ENCODE measurements at regions not wholly inside any gene's neighbourhood (a gene's known extent, or its start where the extent isn't known, plus 50 kb on each side); places are given as distances from the start of the nearest gene placed in this dataset.

DNA sequence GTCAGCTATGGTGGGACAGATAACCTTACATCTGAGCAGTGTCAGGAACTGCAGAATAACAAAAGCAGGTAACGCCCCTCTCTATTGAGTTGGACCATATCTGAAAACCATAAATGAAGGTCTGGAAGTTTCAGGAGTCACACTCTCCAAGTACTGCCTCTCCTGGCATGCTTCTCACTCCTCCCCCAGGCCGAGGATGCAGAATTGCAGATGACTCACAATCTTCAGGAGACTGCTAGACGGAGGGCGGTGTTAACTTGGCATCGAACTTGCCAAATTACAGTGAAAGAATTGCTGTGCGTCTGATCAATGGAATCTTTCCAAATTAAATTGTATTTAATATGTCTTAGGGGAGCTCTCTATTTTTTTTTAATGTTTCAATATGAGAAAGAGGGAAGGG is 67.1 kb upstream of the TRIM2 start:
- no peak for DNase-seq (ENCODE audit: low read depth, low spot score)

DNA sequence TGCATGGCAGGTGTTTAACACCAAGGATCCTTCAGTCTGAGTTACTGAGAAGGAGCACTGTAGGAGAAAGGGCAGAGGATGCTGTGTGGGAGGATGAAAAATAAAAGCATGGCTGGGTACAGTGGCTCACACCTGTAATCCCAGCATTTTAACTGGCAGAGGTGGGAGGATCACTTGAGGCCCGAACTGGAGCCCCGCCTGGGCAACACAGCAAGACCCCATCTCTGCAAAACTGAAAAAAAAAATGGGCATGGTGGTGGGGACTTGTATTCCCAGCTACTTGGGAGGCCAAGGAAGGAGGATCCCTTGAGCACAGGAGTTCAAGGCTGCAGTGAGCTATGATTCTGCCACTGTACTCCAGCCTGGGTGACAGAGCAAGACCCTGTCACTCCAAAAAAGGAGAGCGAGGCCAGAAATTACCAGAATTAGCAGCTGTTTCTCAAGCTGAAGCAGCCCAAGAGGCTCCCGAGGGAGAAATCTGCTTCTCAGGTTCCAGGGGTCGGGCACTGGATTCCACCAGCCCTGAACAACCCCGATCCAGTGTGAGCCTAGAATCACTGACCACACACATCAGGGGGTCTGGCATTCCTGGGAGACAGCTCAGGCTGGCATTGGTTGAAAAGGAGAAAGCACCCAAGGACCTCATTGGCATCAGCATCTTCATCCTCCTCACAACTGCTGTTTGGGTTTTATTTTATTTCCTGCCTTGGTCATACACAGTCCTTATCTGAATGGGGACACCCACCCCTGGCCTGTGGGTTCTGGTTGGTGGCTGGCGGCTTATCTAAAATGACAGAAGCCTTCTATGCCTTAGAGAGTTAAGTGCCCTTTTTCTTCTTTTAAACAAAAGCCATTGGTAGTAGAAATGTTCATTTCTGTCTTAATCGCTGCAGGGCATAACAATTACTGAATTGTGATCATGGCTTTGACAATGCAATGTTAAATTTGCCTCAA is 66.3 kb upstream of the TRIM2 start:
- DNase-seq (ENCODE audit: low read depth, low spot score): no peak

DNA sequence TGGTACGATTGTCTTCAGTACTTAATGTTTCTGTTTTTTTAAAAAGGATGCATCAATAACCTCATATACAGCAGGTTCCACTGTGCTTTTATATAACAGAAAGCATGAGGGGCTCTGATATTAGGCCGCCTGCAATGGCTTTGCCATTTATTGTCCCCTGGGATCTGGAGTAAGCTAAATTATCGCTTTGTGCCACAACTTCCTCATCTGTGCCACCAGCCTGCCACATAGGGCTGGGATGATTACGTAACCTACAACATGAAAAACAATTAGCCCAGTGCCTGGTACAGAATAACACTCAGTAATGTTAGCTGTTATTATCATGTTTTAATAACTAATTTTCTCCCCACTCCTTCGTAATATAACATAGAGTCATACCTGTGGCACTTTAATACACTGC is 65.5 kb upstream of the TRIM2 start:
- no peak for DNase-seq (ENCODE audit: low read depth, low spot score)

DNA sequence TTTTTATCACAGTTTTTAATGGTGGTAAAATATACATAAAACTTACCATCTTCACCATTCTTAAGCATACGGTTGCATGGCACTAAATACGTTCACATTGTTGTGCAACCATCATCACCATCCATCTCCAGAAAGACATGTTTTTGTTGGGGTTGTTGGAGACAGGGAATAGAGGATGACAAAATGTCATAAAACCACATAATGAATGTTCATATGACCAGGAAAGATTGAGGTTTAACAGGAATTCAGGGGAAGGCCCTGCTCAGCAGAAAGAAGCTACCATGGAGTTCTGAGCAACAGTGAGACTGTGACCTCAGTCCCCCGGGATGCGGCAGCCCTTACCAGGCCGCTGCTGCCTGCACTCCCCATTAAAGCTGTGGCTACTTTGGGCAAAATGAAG is 63.9 kb upstream of the TRIM2 start:
- DNase-seq (ENCODE audit: low read depth, low spot score): no peak

DNA sequence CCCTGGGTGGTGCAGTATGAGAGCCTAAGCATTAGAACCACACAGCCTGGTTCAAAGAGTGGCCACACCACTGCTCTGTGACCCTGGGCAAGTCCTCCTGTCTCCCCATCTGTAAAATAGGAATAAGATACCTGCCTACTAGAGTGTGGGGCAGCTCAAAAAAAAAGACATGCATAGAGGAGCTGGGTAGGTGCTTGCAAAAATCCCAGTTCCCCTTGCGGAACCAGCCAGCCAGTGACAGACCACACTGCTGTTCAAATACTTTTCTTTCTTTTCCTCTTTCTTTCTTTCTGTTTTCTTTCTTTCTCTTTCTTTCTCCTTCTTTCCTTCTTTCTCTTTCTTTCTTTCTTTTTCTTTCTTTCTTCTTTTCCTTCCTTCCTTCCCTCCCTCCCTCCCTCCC is 63.0 kb upstream of the TRIM2 start:
- DNase-seq (ENCODE audit: low read depth, low spot score): no peak

DNA sequence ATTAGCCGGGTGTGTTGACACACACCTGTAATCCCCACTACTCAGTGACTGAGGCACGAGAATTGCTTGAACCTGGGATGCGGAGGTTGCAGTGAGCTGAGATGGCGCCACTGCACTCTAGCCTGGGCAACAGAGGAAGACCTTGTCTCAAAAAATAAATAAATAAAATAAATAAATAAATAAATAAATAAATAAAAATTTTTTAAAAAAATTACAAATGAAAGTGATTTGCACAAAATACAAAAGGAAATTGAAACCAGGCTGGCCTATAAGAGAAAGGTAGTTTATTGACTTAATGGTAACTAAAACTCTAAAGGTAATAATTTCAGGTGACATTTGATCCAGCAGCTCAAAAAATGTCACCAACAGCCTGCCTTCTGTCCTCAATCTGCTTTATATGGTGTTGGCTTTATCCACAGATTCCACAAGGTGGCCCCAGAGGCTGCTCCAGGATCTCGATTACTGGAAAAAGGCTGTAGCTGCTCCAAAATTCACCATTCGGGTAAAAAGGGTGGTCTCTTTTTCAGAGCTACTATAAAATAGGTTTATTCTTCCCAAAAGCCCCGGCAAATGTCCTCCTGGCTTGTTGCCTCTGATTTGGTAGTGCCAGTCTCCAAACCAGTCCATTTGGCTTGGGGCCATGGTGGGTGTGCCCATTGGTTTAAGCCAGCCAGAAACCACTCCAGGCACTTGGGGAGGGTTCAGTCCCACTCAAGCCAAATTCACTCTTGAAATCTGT is 61.4 kb upstream of the TRIM2 start:
- peak; percentile 49 for DNase-seq (ENCODE audit: low read depth, low spot score)

DNA sequence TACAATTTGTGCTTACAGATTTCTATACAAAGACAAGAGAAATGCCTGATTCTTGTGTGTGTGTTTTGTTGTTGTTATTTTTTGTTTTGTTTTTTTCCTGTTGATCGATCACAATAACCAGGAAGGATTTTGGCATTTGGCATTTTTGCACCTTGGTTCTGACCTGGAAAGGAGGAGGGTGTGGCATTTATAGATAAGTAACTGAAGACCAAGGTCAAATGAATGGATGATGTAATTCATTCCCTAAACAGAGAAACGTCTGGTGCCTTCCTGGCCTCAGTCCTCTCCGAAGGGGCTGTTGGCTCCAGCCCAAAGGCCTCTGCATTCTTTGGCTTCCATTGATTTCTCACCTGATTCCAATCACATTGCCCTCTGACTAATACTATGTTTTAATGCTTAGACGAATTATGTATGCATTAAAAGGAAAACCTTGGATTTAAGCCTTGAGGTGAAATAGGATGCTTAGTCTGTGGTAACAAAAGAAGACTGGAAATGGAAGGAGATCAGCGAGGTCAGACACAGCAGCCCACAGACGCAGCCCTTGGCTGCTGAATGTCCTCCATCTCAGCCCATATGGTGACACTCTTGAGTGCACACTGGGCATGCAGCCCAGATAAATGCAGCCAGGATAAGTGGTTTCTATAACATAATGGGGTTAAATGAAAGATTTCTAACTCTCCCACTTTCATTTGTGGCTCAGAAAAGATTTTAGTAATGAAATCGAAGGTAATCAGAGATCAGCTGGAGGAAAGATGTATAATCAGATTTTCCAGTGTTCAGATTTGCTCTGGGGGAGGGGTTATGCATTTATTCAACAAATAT is 60.5 kb upstream of the TRIM2 start:
- no peak for DNase-seq (ENCODE audit: low read depth, low spot score)

DNA sequence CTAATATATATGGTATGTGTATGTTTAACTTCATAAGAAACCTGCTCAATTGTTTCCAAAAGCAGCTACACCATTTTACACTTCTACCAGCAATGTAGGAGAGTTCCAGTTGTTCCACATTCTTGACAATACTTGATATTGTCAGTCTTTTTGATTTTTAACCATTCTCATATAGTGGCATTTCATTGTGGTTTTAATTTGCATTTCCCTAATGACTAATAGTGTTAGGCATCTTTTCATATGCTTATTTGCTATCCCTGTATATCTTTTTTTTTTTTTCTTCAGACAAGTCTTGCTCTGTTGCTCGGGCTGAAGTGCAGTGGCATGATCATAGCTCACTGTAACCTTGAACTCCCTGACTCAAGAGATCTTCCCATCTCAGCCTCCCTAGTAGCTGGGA is 58.2 kb upstream of the TRIM2 start:
- no peak for DNase-seq (ENCODE audit: low read depth, low spot score)

DNA sequence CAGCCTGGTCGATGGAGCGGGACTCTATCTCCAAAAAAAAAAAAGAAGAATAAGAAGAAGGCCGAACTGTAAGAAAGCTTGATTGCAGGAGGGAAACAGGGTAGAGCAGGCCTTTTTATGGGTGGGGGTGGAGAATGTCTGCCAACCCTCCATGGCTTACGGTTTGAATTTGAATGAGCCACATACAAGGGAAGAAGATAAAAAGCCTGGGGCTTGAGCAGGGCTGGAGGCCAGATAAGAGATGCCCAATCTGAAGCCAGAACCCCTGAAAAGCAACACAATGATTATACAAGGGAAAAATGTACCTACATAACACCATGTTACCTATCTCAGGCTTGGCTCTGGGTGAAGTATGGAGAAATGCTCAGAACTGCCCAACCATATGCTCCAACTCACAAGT is 57.3 kb upstream of the TRIM2 start:
- no peak for DNase-seq (ENCODE audit: low read depth, low spot score)

DNA sequence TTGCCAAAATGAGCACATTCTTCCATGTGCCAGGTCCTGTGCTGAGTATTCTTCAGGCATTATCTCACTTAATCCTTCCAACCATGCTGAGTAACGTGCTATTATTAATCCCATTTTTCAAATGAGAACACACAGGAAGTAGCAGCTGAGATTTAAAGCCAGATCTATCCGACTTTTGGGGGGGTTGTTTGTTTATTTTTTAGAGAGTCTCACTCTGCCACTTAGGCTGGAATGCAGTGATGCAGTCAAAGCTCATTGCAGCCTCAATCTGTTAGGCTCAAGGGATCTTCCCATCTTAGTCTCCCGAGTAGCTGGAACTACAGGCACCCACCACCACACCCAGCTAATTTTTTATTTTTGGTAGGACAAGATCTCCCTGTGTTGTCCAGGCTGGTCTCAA is 55.5 kb upstream of the TRIM2 start:
- no peak for DNase-seq (ENCODE audit: low read depth, low spot score)

DNA sequence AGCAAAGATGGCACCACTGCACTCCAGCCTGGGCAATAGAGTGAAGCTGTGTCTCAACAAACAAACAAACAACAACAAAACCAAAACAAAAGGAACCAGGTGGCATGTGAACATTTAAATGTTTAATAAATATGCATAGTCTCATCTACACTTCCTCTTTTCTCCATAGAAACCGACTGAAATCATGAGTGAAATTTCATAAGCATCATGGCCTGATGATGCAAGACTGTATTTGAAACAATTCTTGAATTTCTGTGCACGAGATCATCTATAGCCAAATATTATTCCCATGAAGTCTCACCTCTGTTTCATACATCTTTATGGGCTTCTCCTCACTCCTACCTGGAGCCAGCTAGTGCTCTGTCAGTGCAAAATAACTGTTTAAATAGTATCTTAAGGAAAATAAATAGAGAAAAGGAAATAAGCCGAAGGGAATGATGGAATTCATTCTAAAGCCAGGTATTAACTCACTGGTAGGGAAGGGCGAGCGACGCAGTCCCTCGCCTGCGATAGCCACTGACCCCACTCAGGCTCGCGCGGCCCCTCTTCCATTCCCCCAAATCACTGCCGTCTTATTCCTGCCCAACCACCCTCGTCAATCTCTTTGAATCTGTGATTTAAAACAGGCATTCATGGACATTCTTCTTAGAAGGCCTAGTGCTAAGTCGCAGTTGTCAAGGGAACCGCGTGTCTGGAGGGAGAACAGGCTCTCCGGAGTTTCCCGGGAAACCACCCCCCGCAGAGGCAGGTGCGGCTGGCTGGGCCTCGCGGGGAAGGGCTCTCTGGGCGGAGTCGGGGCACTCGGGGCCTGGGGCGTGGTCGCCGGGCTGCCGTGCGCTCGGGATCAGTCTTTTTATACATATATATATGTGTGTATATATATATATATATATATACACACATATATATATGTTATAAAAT is 52.4 kb upstream of the TRIM2 start:
- no peak for DNase-seq (ENCODE audit: low read depth, low spot score)

DNA sequence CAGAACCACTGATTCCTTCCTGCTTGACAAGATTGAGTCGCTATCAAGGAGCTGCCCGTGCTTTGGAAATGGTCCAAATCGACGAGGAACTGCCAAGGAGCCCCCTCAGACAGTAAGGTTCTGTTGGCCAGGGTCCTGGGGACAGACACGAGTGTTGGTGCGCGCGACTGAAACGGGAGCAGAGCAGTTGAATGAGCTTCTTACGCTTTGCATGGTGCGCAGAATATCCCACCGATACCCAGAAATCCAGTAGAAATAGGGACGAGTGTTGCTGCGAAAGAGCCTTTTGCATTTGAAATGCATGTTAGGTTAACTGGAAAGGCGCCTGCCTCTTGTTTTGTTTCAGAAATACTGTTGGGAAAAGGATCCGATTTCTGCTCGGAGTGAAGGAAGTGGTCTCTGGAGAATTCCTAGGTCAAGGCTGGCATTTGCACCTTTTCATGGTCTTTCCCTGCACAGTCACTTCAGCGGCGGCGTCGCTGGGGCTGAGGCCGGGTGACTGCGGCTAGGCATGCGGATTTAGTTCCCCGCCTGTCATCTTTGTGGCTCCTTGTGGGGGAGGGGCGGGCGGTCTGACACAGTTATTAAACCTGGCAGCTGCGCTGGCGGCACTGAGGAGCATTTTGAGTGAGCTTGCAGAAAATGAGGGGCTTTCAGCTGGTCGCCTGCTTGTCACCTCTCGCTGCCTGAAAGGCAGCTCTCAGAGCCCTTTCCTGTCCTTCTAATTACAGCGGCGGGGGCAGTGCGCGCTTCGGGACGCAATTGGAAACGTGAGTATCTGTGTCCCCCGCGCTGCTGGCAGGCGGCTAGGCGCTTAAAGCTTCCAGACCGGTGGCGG is 51.5 kb upstream of the TRIM2 start:
- DNase-seq (ENCODE audit: low read depth, low spot score): no peak

DNA sequence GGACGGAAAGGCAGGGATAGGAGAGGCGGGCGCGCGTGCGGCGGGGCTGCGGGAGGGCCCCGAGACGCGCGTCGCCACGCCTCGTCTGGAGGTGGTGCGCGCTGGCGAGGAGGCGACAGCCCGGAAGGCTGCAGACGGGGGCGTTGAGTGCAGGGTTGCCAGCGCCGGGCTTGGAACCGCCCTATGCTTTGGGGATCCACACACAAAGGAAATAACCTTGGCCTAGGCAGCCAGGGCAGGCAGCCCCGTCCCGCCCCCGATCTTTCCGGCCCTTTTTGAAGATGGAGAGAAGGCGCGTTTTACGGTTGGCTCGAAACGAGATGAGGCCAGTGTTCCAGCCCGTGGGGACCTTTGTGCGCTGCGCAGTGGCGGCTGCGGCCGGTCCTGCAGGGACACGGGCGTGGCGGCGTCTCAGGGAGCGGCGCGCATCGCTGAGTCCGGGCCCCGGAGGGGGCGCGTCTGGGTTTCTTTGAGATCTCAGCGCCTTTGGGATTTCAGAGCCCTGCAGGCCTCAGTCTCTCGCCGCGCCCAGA is 50.8 kb upstream of the TRIM2 start:
- no peak for DNase-seq (ENCODE audit: low read depth, low spot score)

DNA sequence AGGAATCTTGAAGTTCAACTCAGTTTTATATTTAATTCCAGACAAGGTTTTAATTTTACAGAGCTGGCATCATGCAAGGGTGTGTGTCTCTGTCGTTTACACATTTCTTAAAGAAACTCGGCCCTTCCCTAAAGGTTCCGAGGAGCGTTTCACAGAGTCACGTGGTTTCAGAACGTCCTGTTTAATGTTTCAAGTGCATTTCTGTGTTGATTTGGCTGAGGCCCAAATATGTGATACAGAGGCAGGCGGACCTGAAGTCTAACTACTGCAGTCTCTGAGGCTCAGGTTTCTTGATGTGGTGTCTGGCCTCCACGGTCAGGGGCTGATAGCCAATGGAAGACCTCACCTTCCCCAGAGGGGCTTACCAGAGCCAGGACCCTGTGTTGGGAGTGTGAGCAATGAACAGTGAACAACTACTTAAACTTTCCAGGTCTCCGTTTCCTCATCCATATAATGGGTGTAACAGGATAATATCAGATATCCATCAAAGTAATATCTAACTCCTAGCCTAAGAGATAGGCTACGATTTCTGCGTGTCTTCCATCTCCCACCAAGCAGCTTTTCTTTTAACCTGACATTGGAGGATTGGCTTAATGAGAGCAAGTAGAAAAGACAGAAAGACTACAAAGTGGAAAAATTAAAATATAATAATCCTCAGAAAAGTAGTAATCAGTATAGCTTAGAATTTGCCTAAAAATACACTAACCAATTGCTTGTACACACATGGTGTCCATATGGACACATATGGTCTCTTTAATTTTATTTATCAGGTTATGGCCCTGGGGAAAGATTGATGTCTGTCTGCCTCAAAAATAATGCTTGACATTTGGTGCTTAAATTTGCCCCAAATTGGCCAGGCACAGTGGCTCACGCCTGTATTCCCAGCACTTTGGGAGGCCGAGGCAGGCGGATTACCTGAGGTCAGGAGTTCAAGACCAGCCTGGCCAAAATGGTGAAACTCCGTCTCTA is 50.0 kb upstream of the TRIM2 start:
- DNase-seq (ENCODE audit: low read depth, low spot score): no peak
